ENCODE measurements at regions not wholly inside any gene's neighbourhood (a gene's known extent, or its start where the extent isn't known, plus 50 kb on each side); places are given as distances from the start of the nearest gene placed in this dataset.

DNA sequence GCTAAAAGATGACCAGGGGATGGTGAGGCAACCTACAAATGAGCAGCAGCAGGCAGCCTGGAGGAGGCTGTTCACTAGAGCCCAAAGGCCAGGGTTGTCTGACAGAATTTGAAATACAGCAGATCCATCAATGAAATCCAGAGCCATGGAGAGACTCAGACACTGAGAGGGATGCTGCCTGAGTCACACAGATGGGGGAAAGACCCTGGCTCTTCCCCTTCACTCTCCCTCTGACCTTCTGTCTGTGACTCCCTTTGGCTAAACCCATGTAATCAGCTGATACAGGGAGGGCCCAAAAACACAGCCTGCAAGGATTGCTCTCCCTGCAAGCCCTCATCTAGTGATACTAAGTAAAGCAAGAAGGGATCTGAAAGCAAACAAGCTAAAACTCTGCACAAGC, 166.5 kb upstream of the SPOPL start:
- TF ChIP-seq, protein P1, sequence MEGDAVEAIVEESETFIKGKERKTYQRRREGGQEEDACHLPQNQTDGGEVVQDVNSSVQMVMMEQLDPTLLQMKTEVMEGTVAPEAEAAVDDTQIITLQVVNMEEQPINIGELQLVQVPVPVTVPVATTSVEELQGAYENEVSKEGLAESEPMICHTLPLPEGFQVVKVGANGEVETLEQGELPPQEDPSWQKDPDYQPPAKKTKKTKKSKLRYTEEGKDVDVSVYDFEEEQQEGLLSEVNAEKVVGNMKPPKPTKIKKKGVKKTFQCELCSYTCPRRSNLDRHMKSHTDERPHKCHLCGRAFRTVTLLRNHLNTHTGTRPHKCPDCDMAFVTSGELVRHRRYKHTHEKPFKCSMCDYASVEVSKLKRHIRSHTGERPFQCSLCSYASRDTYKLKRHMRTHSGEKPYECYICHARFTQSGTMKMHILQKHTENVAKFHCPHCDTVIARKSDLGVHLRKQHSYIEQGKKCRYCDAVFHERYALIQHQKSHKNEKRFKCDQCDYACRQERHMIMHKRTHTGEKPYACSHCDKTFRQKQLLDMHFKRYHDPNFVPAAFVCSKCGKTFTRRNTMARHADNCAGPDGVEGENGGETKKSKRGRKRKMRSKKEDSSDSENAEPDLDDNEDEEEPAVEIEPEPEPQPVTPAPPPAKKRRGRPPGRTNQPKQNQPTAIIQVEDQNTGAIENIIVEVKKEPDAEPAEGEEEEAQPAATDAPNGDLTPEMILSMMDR (IDR thresholded peaks at IDR 0.05; ENCODE audit: poor library complexity): no peak
- TF ChIP-seq EZH2 (IDR thresholded peaks at IDR 0.05; ENCODE audit: borderline replicate concordance) (no peak), EZH2phosphoT487 (IDR thresholded peaks at IDR 0.05; ENCODE audit: low read depth, severe bottlenecking, unreplicated experiment) (no peak)

Measured in hepatocyte (in vitro differentiated cells).